Loucy (cell line): ENCODE measurements at regions not wholly inside any gene's neighbourhood (a gene's known extent, or its start where the extent isn't known, plus 50 kb on each side); places are given as distances from the start of the nearest gene placed in this dataset.

Source experiments
- H2AFZ ChIP-seq: fragments of 200-600 bp; sonication (generic); 2 replicates; pipeline ENCODE4 v1.6.0; 2016; ENCODE audit warnings: antibody characterized with exemption, mild to moderate bottlenecking, low read length, moderate library complexity
- H3F3A ChIP-seq: fragments of 200-600 bp; 2 replicates; pipeline ENCODE4 v1.6.0; 2016; ENCODE audit warnings: antibody characterized with exemption, low read depth, mild to moderate bottlenecking
- H3K27me3 ChIP-seq: fragments of 200-600 bp; sonication (generic); 2 replicates; pipeline ENCODE4 v1.6.1; 2014; ENCODE audit warnings: low read length, mild to moderate bottlenecking; ENCODE audit not compliant: insufficient read depth, poor library complexity, severe bottlenecking
- H3K36me3 ChIP-seq: fragments of 200-600 bp; sonication (generic); 2 replicates; pipeline ENCODE4 v1.6.1; 2016; ENCODE audit warnings: low read length; ENCODE audit not compliant: insufficient read depth
- H3K4me1 ChIP-seq: fragments of 200-600 bp; sonication (generic); 2 replicates; pipeline ENCODE4 v1.5.1; 2014; ENCODE audit warnings: low read length, mild to moderate bottlenecking; ENCODE audit not compliant: insufficient read depth, poor library complexity, severe bottlenecking
- H3K4me2 ChIP-seq: fragments of 200-600 bp; sonication (generic); 2 replicates; pipeline ENCODE4 v1.6.0; 2014; ENCODE audit warnings: antibody characterized with exemption, low read length, low read depth, mild to moderate bottlenecking; ENCODE audit not compliant: poor library complexity, severe bottlenecking
- H3K4me3 ChIP-seq: fragments of 200-600 bp; sonication (generic); 2 replicates; pipeline ENCODE4 v1.5.1; 2014; ENCODE audit warnings: low read length, mild to moderate bottlenecking, mixed read lengths; ENCODE audit not compliant: poor library complexity, severe bottlenecking
- H3K79me2 ChIP-seq: fragments of 200-600 bp; sonication (generic); 2 replicates; pipeline ENCODE4 v1.6.1; 2014; ENCODE audit warnings: low read length; ENCODE audit not compliant: insufficient read depth
- H3K9ac ChIP-seq: fragments of 200-600 bp; sonication (generic); 2 replicates; pipeline ENCODE4 v1.6.0; 2014; ENCODE audit warnings: mild to moderate bottlenecking, low read depth, low read length, moderate library complexity; ENCODE audit not compliant: poor library complexity, severe bottlenecking
- H3K9me2 ChIP-seq: fragments of 200-600 bp; sonication (generic); replicated peaks from 2 replicates; pipeline ENCODE4 v1.6.1; 2016; ENCODE audit warnings: low read depth, low read length, mixed read lengths
- H3K9me3 ChIP-seq: fragments of 200-600 bp; sonication (generic); 2 replicates; pipeline ENCODE4 v1.6.1; 2014; ENCODE audit warnings: mild to moderate bottlenecking, antibody characterized with exemption, low read length, low read depth; ENCODE audit not compliant: insufficient read depth
- H4K20me1 ChIP-seq: fragments of 200-600 bp; sonication (generic); 2 replicates; pipeline ENCODE4 v1.6.0; 2014; ENCODE audit warnings: antibody characterized with exemption, low read length, mild to moderate bottlenecking; ENCODE audit not compliant: insufficient read depth, poor library complexity, severe bottlenecking
- EZH2phosphoT487 ChIP-seq: fragments of 200-600 bp; IDR thresholded peaks from 2 replicates; pipeline ENCODE4 v1.6.1; 2018; ENCODE audit warnings: antibody characterized with exemption, mild to moderate bottlenecking, moderate library complexity, borderline replicate concordance
- TF ChIP-seq, protein P1 (sequence below): fragments of 200-600 bp; sonication (generic); conservative IDR thresholded peaks from 2 replicates; pipeline ENCODE4 v1.5.1; 2014; ENCODE audit warnings: mild to moderate bottlenecking, antibody characterized with exemption, low read length

DNA sequence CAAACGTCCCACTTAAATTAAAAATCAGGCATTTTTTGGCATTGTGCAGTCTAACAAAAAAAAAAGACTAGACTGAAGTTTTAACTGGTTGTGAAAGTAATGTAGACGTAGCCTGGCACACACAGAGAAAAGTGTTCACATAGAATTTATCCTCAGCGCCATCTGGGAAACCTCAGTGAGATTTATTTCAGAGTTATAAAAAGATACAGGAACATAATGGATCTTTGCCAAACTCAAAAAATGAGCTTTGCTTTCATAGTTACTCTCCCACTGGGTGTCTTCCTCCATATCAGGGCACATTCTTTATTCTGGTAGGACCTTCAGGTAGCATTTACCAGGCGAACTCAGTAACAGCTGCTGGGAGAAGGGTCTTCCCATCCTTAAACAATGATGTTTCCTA is 532.4 kb upstream of the SALL3 start:
- Histone ChIP-seq H2AFZ (no peak overlapping the region), H4K20me1 (no peaks in the 10 kb centered on the region), H3K4me1 (no peaks in the 10 kb centered on the region), H3K9me3 (peaks cover 5% of the 10 kb centered on the region; the same call in 1 of the 2 replicates), H3K79me2 (no peaks in the 10 kb centered on the region), H3K4me3 (no peak overlapping the region), H3K9ac (no peak overlapping the region), H3K4me2 (no peak overlapping the region), H3F3A (no peaks in the 10 kb centered on the region), H3K36me3 (no peaks in the 10 kb centered on the region), H3K27me3 (no peaks in the 10 kb centered on the region), H3K9me2 (no peaks in the 10 kb centered on the region)
- TF ChIP-seq, protein P1, sequence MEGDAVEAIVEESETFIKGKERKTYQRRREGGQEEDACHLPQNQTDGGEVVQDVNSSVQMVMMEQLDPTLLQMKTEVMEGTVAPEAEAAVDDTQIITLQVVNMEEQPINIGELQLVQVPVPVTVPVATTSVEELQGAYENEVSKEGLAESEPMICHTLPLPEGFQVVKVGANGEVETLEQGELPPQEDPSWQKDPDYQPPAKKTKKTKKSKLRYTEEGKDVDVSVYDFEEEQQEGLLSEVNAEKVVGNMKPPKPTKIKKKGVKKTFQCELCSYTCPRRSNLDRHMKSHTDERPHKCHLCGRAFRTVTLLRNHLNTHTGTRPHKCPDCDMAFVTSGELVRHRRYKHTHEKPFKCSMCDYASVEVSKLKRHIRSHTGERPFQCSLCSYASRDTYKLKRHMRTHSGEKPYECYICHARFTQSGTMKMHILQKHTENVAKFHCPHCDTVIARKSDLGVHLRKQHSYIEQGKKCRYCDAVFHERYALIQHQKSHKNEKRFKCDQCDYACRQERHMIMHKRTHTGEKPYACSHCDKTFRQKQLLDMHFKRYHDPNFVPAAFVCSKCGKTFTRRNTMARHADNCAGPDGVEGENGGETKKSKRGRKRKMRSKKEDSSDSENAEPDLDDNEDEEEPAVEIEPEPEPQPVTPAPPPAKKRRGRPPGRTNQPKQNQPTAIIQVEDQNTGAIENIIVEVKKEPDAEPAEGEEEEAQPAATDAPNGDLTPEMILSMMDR, result no peak
- TF ChIP-seq EZH2phosphoT487, result no peak

DNA sequence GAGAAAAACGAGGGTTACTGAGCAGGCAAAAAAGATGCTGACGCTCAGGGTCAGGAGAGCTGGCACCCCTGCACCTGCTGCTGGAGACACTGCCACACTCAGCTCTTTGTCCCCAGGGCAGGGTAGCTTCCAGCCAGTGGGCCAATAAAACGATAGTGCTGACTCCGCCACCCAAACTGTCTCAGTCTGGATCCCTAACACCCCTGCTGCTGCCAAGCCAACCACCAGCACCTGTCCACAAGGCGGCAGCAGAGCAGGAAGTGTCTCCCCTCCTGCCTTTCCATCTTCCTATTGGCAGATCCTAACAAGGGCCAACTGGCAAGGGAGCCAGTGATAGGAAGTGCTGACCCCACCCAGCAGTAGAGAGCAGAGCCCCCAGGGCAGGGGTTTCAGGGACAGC is 531.5 kb upstream of the SALL3 start:
- H3K9me2 ChIP-seq, result no peaks in the 10 kb centered on the region
- no peaks in the 10 kb centered on the region for H3K4me1 ChIP-seq
- no peak for TF ChIP-seq EZH2phosphoT487
- TF ChIP-seq, protein P1, result no peak
- no peak overlapping the region for H3K9ac ChIP-seq
- no peaks in the 10 kb centered on the region for H3K79me2 ChIP-seq
- no peak overlapping the region for H3K4me2 ChIP-seq
- H2AFZ ChIP-seq, result no peak overlapping the region
- H3K9me3 ChIP-seq, result peaks cover 5% of the 10 kb centered on the region; the same call in 1 of the 2 replicates
- no peak overlapping the region for H3K4me3 ChIP-seq
- no peaks in the 10 kb centered on the region for H4K20me1 ChIP-seq
- H3F3A ChIP-seq, result no peaks in the 10 kb centered on the region
- H3K36me3 ChIP-seq, result no peaks in the 10 kb centered on the region
- no peaks in the 10 kb centered on the region for H3K27me3 ChIP-seq

DNA sequence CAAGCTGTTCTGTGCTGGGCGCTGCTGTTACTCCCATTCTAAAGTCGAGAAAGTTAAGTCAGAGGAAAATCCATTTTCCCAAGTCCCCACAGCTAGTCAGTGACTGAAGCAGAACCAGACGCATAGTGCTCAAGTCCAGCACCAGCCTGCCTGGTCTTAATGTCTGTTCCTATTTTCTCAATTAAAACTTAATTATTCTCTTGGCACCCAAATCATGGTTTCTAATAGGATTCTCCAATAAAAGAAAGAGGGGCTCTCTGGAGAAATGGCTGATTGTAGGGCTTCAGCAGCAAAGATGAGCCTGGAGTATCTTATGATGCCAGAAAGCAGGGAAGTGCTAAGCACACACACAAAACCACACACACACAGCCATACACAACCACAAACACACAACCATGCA is 531.0 kb upstream of the SALL3 start:
- Histone ChIP-seq H4K20me1 (no peaks in the 10 kb centered on the region), H3K9me3 (peaks cover 5% of the 10 kb centered on the region; the same call in 1 of the 2 replicates), H3K9ac (no peak overlapping the region), H2AFZ (no peak overlapping the region), H3K4me1 (no peaks in the 10 kb centered on the region), H3K36me3 (no peaks in the 10 kb centered on the region), H3K4me3 (no peak overlapping the region), H3F3A (no peaks in the 10 kb centered on the region), H3K79me2 (no peaks in the 10 kb centered on the region), H3K9me2 (no peaks in the 10 kb centered on the region), H3K27me3 (no peaks in the 10 kb centered on the region), H3K4me2 (no peak overlapping the region)
- TF ChIP-seq, protein P1, result no peak
- no peak for TF ChIP-seq EZH2phosphoT487
